PFSK-1 (cell line): ENCODE measurements at regions not wholly inside any gene's neighbourhood (a gene's known extent, or its start where the extent isn't known, plus 50 kb on each side); places are given as distances from the start of the nearest gene placed in this dataset.

ENCODE experiments used
- POLR2AphosphoS5 ChIP-seq: IDR thresholded peaks from 2 replicates; pipeline ENCODE4 v1.6.1; 2012; ENCODE audit warnings: low read depth, mild to moderate bottlenecking, control low read depth, low read length, moderate library complexity
- TAF1 ChIP-seq: IDR thresholded peaks from 2 replicates; pipeline ENCODE4 v1.6.1; 2012; ENCODE audit warnings: low read length, control low read depth, borderline replicate concordance; ENCODE audit not compliant: insufficient read depth

DNA sequence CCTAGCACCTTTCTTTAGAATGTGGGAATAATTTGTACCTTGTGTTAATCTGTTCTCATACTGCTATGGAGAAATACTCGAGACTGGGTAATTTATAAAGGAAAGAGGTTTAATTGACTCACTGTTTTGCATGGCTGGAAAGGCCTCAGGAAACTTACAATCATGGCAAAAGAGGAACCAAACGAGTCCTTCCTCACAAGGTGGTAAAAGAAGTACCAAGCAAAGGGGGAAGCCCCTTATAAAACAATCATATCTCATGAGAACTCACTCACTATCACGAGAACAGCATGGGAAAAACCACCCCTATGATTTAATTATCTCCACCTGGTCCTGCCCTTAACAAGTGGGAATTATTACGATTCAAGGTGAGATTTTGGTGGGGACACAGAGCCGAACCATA lies 127.1 kb upstream of the ANO3 start:
- TF ChIP-seq POLR2AphosphoS5 (no peak), TAF1 (no peak)
